H1 (cell line): ENCODE measurements at regions not wholly inside any gene's neighbourhood (a gene's known extent, or its start where the extent isn't known, plus 50 kb on each side); places are given as distances from the start of the nearest gene placed in this dataset.
A peak's percentile ranks its signal among the peaks of the same experiment; 100 is the strongest.

Source experiments
- CTCF ChIA-PET: fragments of 300-600 bp; sonication (Branson Sonifier 250); formaldehyde crosslinking; loops from one replicate; lab custom pipeline; 2021; ENCODE audit not compliant: partially characterized antibody; lab: Charles Lee
- POLR2A ChIA-PET: fragments of 300-600 bp; sonication (Branson Sonifier 250); formaldehyde crosslinking; loops from one replicate; lab custom pipeline; 2021; ENCODE audit warnings: inconsistent platforms; ENCODE audit not compliant: partially characterized antibody; lab: Charles Lee
- DNase-seq, 2 experiments: peaks; one replicate each; pipeline versions ENCODE4 v3.0.0 to v3.0.0-alpha.2; 2010 to 2022; ENCODE audit warnings: low spot score in 2 of 2, low read depth in 1 of 2, mixed read lengths in 1 of 2
- FAIRE-seq: peaks from 2 replicates; lab custom pipeline; 2011; peaks lifted over from hg19 to GRCh38; lab: Jason Lieb, UNC
- H2AFZ ChIP-seq: 2 replicates; pipeline ENCODE4 v1.8.1; 2012; ENCODE audit warnings: low read length, inconsistent platforms
- H2AK5ac ChIP-seq: 2 replicates; pipeline ENCODE4 v1.6.1; 2013; ENCODE audit warnings: low read depth, low read length
- H2BK120ac ChIP-seq: replicated peaks from 2 replicates; pipeline ENCODE3; 2013; ENCODE audit warnings: low read depth, low read length, inconsistent platforms
- H2BK12ac ChIP-seq: 2 replicates; pipeline ENCODE4 v1.6.1; 2013; ENCODE audit warnings: low read depth, low read length
- H2BK15ac ChIP-seq: 2 replicates; pipeline ENCODE4 v1.6.1; 2013; ENCODE audit warnings: low read length
- H2BK20ac ChIP-seq: 2 replicates; pipeline ENCODE4 v1.6.1; 2013; ENCODE audit warnings: low read length
- H2BK5ac ChIP-seq: 2 replicates; pipeline ENCODE4 v1.6.1; 2013; ENCODE audit warnings: low read depth, low read length
- H3K14ac ChIP-seq: 2 replicates; pipeline ENCODE4 v1.6.1; 2013; ENCODE audit warnings: inconsistent platforms; ENCODE audit not compliant: insufficient read length
- H3K18ac ChIP-seq: 2 replicates; pipeline ENCODE4 v1.6.1; 2013; ENCODE audit warnings: low read length; ENCODE audit errors: extremely low read depth
- H3K23ac ChIP-seq: 2 replicates; pipeline ENCODE4 v1.6.1; 2013; ENCODE audit warnings: inconsistent platforms; ENCODE audit not compliant: insufficient read length
- H3K23me2 ChIP-seq: 2 replicates; pipeline ENCODE4 v1.6.1; 2013; ENCODE audit warnings: low read depth, low read length
- H3K27ac ChIP-seq: 2 replicates; pipeline ENCODE4 v1.6.1; 2011; ENCODE audit warnings: low read depth, low read length, inconsistent platforms
- H3K27me3 ChIP-seq, 4 experiments: replicated peaks in 1 of 4; 1 replicate in 1 of 4; 2 replicates in 3 of 4; pipeline versions ENCODE4 v1.6.1 to v1.8.1; 2011 to 2013; ENCODE audit warnings: low read length in 3 of 4, mild to moderate bottlenecking in 3 of 4, inconsistent platforms in 2 of 4, mixed read lengths in 2 of 4, moderate library complexity in 1 of 4; ENCODE audit not compliant: control insufficient read depth in 3 of 4, insufficient read depth in 3 of 4; ENCODE audit errors: extremely low read depth in 1 of 4
- H3K36me3 ChIP-seq, 4 experiments: 2 replicates each; pipeline versions ENCODE4 v1.6.1 to v1.8.1; 2011 to 2013; ENCODE audit warnings: mild to moderate bottlenecking in 4 of 4, low read length in 3 of 4, moderate library complexity in 2 of 4, control low read depth in 1 of 4, inconsistent platforms in 1 of 4; ENCODE audit not compliant: insufficient read depth in 4 of 4, control insufficient read depth in 2 of 4
- H3K4ac ChIP-seq: replicated peaks from 2 replicates; pipeline ENCODE3; 2013; ENCODE audit warnings: low read length, low read depth, mixed read lengths, inconsistent platforms; ENCODE audit not compliant: insufficient read length
- H3K4me1 ChIP-seq, 4 experiments: replicated peaks in 1 of 4; 1 replicate in 1 of 4; 2 replicates in 3 of 4; pipeline versions ENCODE4 v1.6.1 to v1.8.1; 2011 to 2013; ENCODE audit warnings: low read length in 3 of 4, inconsistent platforms in 2 of 4, mixed read lengths in 1 of 4; ENCODE audit not compliant: insufficient read depth in 4 of 4, control insufficient read depth in 3 of 4
- H3K4me2 ChIP-seq, 2 experiments: 2 replicates each; pipeline versions ENCODE4 v1.6.1 to v1.8.1; 2011 to 2013; ENCODE audit warnings: low read depth in 2 of 2, low read length in 2 of 2, control low read depth in 1 of 2, inconsistent platforms in 1 of 2, mild to moderate bottlenecking in 1 of 2; ENCODE audit not compliant: insufficient read depth in 1 of 2
- H3K4me3 ChIP-seq, 4 experiments: fragments of 200-600, 300-600 bp in 1 of 4; sonication (generic), shearing (Covaris generic), sonication (Bioruptor Twin) in 1 of 4; 2 replicates each; pipeline versions ENCODE4 v1.5.1 to v1.8.1; 2011 to 2016; ENCODE audit warnings: low read length in 4 of 4, low read depth in 3 of 4, control low read depth in 2 of 4, inconsistent platforms in 2 of 4, mild to moderate bottlenecking in 2 of 4, mixed read lengths in 1 of 4, moderate library complexity in 1 of 4; ENCODE audit not compliant: insufficient read depth in 2 of 4; ENCODE audit errors: extremely low read depth in 1 of 4
- H3K56ac ChIP-seq: replicated peaks from 2 replicates; pipeline ENCODE3; 2013; ENCODE audit warnings: low read depth, mild to moderate bottlenecking, mixed read lengths, low read length, inconsistent platforms; ENCODE audit not compliant: insufficient read length
- H3K79me1 ChIP-seq: 2 replicates; pipeline ENCODE4 v1.6.1; 2013; ENCODE audit warnings: low read depth, low read length, control low read depth
- H3K79me2 ChIP-seq, 2 experiments: 2 replicates each; pipeline versions ENCODE4 v1.6.1 to v1.8.1; 2012 to 2013; ENCODE audit warnings: low read length in 2 of 2, mild to moderate bottlenecking in 2 of 2, inconsistent platforms in 1 of 2; ENCODE audit not compliant: insufficient read depth in 2 of 2, control insufficient read depth in 1 of 2
- H3K9ac ChIP-seq, 4 experiments: replicated peaks in 1 of 4; 1 replicate in 1 of 4; 2 replicates in 3 of 4; pipeline versions ENCODE4 v1.6.1 to v1.8.1; 2011 to 2013; ENCODE audit warnings: low read depth in 3 of 4, low read length in 3 of 4, control low read depth in 2 of 4, mild to moderate bottlenecking in 2 of 4, moderate library complexity in 2 of 4, inconsistent platforms in 1 of 4; ENCODE audit errors: extremely low read depth in 1 of 4
- H3K9me3 ChIP-seq, 2 experiments: 2 replicates each; pipeline versions ENCODE4 v1.6.1 to v1.8.1; 2012 to 2013; ENCODE audit warnings: mild to moderate bottlenecking in 2 of 2, moderate library complexity in 2 of 2, control low read depth in 1 of 2, inconsistent platforms in 1 of 2, low read depth in 1 of 2, low read length in 1 of 2, mixed read lengths in 1 of 2; ENCODE audit not compliant: insufficient read depth in 2 of 2
- H4K20me1 ChIP-seq, 2 experiments: replicated peaks in 1 of 2; 2 replicates each; pipeline versions ENCODE3 to v1.8.1; 2011 to 2013; ENCODE audit warnings: inconsistent platforms in 2 of 2, low read length in 2 of 2, mild to moderate bottlenecking in 1 of 2; ENCODE audit not compliant: insufficient read depth in 2 of 2, control insufficient read depth in 1 of 2
- H4K5ac ChIP-seq: 2 replicates; pipeline ENCODE4 v1.6.1; 2013; ENCODE audit warnings: low read length, low read depth, mixed read lengths, inconsistent platforms; ENCODE audit not compliant: insufficient read length
- H4K8ac ChIP-seq: 2 replicates; pipeline ENCODE4 v1.8.0; 2013; ENCODE audit warnings: mild to moderate bottlenecking, moderate library complexity, low read length, inconsistent platforms; ENCODE audit not compliant: insufficient read depth; ENCODE audit errors: extremely low read depth
- H4K91ac ChIP-seq: replicated peaks from 2 replicates; pipeline ENCODE3; 2013; ENCODE audit warnings: low read length, mixed read lengths, inconsistent platforms; ENCODE audit not compliant: insufficient read length
- ASH2L ChIP-seq: fragments of 200-600, 300-600 bp; sonication (generic); IDR thresholded peaks from one replicate; pipeline ENCODE4 v1.7.1; 2017; ENCODE audit warnings: low read length
- BACH1 ChIP-seq: IDR thresholded peaks from 2 replicates; pipeline ENCODE4 v1.6.1; 2012; ENCODE audit warnings: low read length, improper control_type of control experiment
- BCL11A ChIP-seq, 2 experiments: IDR thresholded peaks; one replicate each; pipeline ENCODE4 v1.6.1; 2011; ENCODE audit warnings: low read depth in 2 of 2, low read length in 2 of 2, mild to moderate bottlenecking in 2 of 2
- BRCA1 ChIP-seq: IDR thresholded peaks from 2 replicates; pipeline ENCODE4 v1.6.1; 2012; ENCODE audit warnings: low read depth, low read length, improper control_type of control experiment
- CHD1 ChIP-seq: IDR thresholded peaks from 2 replicates; pipeline ENCODE4 v1.6.1; 2012; ENCODE audit warnings: low read depth, low read length, improper control_type of control experiment
- EZH2 ChIP-seq: fragments of 200-600 bp; sonication (generic); IDR thresholded peaks from 2 replicates; pipeline ENCODE4 v1.7.1; 2012; ENCODE audit warnings: low read depth, mild to moderate bottlenecking, moderate library complexity, low read length, inconsistent platforms; ENCODE audit not compliant: severe bottlenecking
- KDM4A ChIP-seq: IDR thresholded peaks from one replicate; pipeline ENCODE4 v1.7.1; 2012; ENCODE audit warnings: low read depth, mild to moderate bottlenecking, moderate library complexity, low read length, inconsistent platforms; ENCODE audit not compliant: severe bottlenecking
- RAD21 ChIP-seq, 2 experiments: IDR thresholded peaks in 1 of 2; conservative IDR thresholded peaks in 1 of 2; 2 replicates each; pipeline ENCODE4 v1.6.1; 2011; ENCODE audit warnings: low read depth in 2 of 2, low read length in 2 of 2, improper control_type of control experiment in 1 of 2, inconsistent platforms in 1 of 2, mild to moderate bottlenecking in 1 of 2, moderate library complexity in 1 of 2
- RNF2 ChIP-seq: fragments of 200-900, 300-1000 bp; sonication (generic); IDR thresholded peaks from 2 replicates; pipeline ENCODE4 v1.7.1; 2016; ENCODE audit warnings: borderline replicate concordance, low read depth, mild to moderate bottlenecking, antibody characterized with exemption, low read length; ENCODE audit not compliant: poor library complexity, severe bottlenecking; ENCODE audit errors: missing control alignments
- SIN3A ChIP-seq, 2 experiments: IDR thresholded peaks in 1 of 2; conservative IDR thresholded peaks in 1 of 2; 2 replicates each; pipeline ENCODE4 v1.6.1; 2011 to 2012; ENCODE audit warnings: low read length in 2 of 2, improper control_type of control experiment in 1 of 2, low read depth in 1 of 2, mild to moderate bottlenecking in 1 of 2
- TAF1 ChIP-seq: IDR thresholded peaks from 2 replicates; pipeline ENCODE4 v1.6.1; 2011; ENCODE audit warnings: mild to moderate bottlenecking, low read depth, low read length
- TCF12 ChIP-seq: IDR thresholded peaks from 2 replicates; pipeline ENCODE4 v1.6.1; 2011; ENCODE audit warnings: low read depth, mild to moderate bottlenecking, low read length
- YY1 ChIP-seq: IDR thresholded peaks from 2 replicates; pipeline ENCODE4 v1.6.1; 2011; ENCODE audit warnings: low read depth, mild to moderate bottlenecking, low read length
- WGBS, 2 experiments: shearing (Covaris generic) in 1 of 2; methylation state at CpG; one replicate each; pipeline versions ENCODE4 v1.1.6 to v1.1.7; 2013 to 2015; ENCODE audit warnings: low lambda C conversion rate in 2 of 2, mixed read lengths in 2 of 2, inconsistent platforms in 1 of 2, low coverage in 1 of 2, missing lambda C conversion rate in 1 of 2; ENCODE audit not compliant: insufficient replicate concordance in 2 of 2, insufficient coverage in 1 of 2, insufficient read length in 1 of 2; ENCODE audit errors: extremely low coverage in 1 of 2, missing lambda C conversion rate in 1 of 2; 5-methylcytosine and 5-hydroxymethylcytosine counted together

GRCh38 chr17:79186406-79186805 is 111.8 kb downstream of the ENGASE start:
- Histone ChIP-seq H3K9ac (no peak overlapping the region), H3K14ac (no peak overlapping the region), H3K9me3 (no peaks in the 10 kb centered on the region), H2BK15ac (0 out of 2 replicates have a peak overlapping the region, but pooled peaks have one; percentile 32), H2BK120ac (no peak overlapping the region), H3K36me3 (no peaks in the 10 kb centered on the region), H2BK20ac (no peak overlapping the region), H4K91ac (no peak overlapping the region), H2AFZ (no peak overlapping the region), H3K79me1 (peaks cover 2% of the 10 kb centered on the region), H3K56ac (no peak overlapping the region), H3K4me3 (no peak overlapping the region), H3K79me2 (no peaks in the 10 kb centered on the region), H4K5ac (no peak overlapping the region), H2BK12ac (0 out of 2 replicates have a peak overlapping the region, but pooled peaks have one; percentile 50), H3K4me1 (peaks cover 0 to 27% (median 14%) of the 10 kb centered on the region in 4 experiments; a peak in 6 of 7 replicates), H3K27me3 (peaks cover 3 to 24% (median 20%) of the 10 kb centered on the region in 4 experiments), H3K4me2 (no peak overlapping the region), H3K23ac (no peak overlapping the region), H3K27ac (no peak overlapping the region), H3K23me2 (peaks cover 5% of the 10 kb centered on the region; the same call in 1 of the 2 replicates), H4K20me1 (peaks cover 0 to 2% of the 10 kb centered on the region in 2 experiments), H2AK5ac (no peak overlapping the region; the same call in 1 of the 2 replicates), H3K4ac (no peak overlapping the region), H4K8ac (no peak overlapping the region), H2BK5ac (peak overlapping the region; percentile 49; the same call in 1 of the 2 replicates), H3K18ac (no peak overlapping the region)
- DNase-seq (no peak), FAIRE-seq (no peak)
- WGBS, 2 experiments, result 89% methylated on average over 7 of the region's 10 CpGs; no CpG with 5 or more reads in 1 of the 2 experiments
- POLR2A ChIA-PET, result interaction anchor here (1.2 to 2.7 kb wide), 4 partner anchors 9 to 205 kb away, joined by 3 to 9 read pairs (median 4); no protein-coding TSS in a partner anchor
- CTCF ChIA-PET, result interaction anchor here (0.5 to 9.4 kb wide), 19 partner anchors 10 to 741 kb away, joined by 3 to 272 read pairs (median 4); no protein-coding TSS in a partner anchor
- TF ChIP-seq RNF2, result no peak
- TF ChIP-seq KDM4A, result no peak
- no peak for TF ChIP-seq EZH2
- no peak for TF ChIP-seq TAF1
- TF ChIP-seq BCL11A (IDR thresholded peaks at IDR 0.05; ENCODE audit: low read depth in 2 of 2, low read length in 2 of 2), result no peak
- no peak for TF ChIP-seq YY1
- no peak for TF ChIP-seq RAD21 (IDR thresholded peaks at IDR 0.05 in 1 of 2, conservative IDR thresholded peaks at IDR 0.05 in 1 of 2; ENCODE audit: low read depth in 2 of 2, low read length in 2 of 2)
- TF ChIP-seq BRCA1, result no peak
- no peak for TF ChIP-seq TCF12
- no peak for TF ChIP-seq ASH2L
- no peak for TF ChIP-seq BACH1
- TF ChIP-seq SIN3A (conservative IDR thresholded peaks at IDR 0.05 in 1 of 2, IDR thresholded peaks at IDR 0.05 in 1 of 2; ENCODE audit: low read depth in 1 of 2, low read length in 2 of 2), result no peak
- no peak for TF ChIP-seq CHD1
